ENCODE measurements at regions not wholly inside any gene's neighbourhood (a gene's known extent, or its start where the extent isn't known, plus 50 kb on each side); places are given as distances from the start of the nearest gene placed in this dataset.

GRCh38 chr12:114975640-114976310 is 291.8 kb upstream of the TBX3 start:
- no peaks in the 10 kb centered on the region for H3K36me3 Mint-ChIP-seq (ENCODE audit: insufficient read depth)
- DNase-seq (ENCODE audit: low spot score, unreplicated experiment) = no peak
- H3K4me1 Mint-ChIP-seq (ENCODE audit: low read depth) = no peaks in the 10 kb centered on the region
- H3K4me3 Mint-ChIP-seq (ENCODE audit: low read depth) = no peak overlapping the region
- H3K9me3 Mint-ChIP-seq (ENCODE audit: low read depth) = no peaks in the 10 kb centered on the region
- TF ChIP-seq CTCF (IDR thresholded peaks at IDR 0.05; ENCODE audit: unreplicated experiment) = no peak
- no peak overlapping the region for H3K27ac Mint-ChIP-seq
- peaks cover 21% of the 10 kb centered on the region for H3K27me3 Mint-ChIP-seq

- H3K9me3 Mint-ChIP-seq (ENCODE audit: low read depth) = no peaks in the 10 kb centered on the region
- H3K36me3 Mint-ChIP-seq (ENCODE audit: insufficient read depth) = no peaks in the 10 kb centered on the region
- no peaks in the 10 kb centered on the region for H3K4me1 Mint-ChIP-seq (ENCODE audit: low read depth)
- no peak for DNase-seq (ENCODE audit: low spot score, unreplicated experiment)
- H3K27me3 Mint-ChIP-seq = peaks cover 21% of the 10 kb centered on the region
- H3K4me3 Mint-ChIP-seq (ENCODE audit: low read depth) = no peak overlapping the region
- TF ChIP-seq CTCF (IDR thresholded peaks at IDR 0.05; ENCODE audit: unreplicated experiment) = no peak
- H3K27ac Mint-ChIP-seq = no peak overlapping the region
These were observed 291.1 kb upstream of the TBX3 start for GRCh38 chr12:114974826-114975639.

- peaks cover 18% of the 10 kb centered on the region for H3K27me3 Mint-ChIP-seq
These were observed 290.4 kb upstream of the TBX3 start for GRCh38 chr12:114974333-114974732.

GRCh38 chr12:114968727-114969126 is 284.8 kb upstream of the TBX3 start:
- Mint-ChIP-seq H3K9me3 (ENCODE audit: low read depth) (no peaks in the 10 kb centered on the region), H3K36me3 (ENCODE audit: insufficient read depth) (no peaks in the 10 kb centered on the region), H3K27me3 (peaks cover 4% of the 10 kb centered on the region), H3K27ac (no peak overlapping the region), H3K4me3 (ENCODE audit: low read depth) (no peak overlapping the region), H3K4me1 (ENCODE audit: low read depth) (peaks cover 6% of the 10 kb centered on the region)
- TF ChIP-seq CTCF (IDR thresholded peaks at IDR 0.05; ENCODE audit: unreplicated experiment) = no peak
- no peak for DNase-seq (ENCODE audit: low spot score, unreplicated experiment)

More at GRCh38 chr12:114974333-114974732, 290.4 kb upstream of the TBX3 start:
- Mint-ChIP-seq H3K27ac (no peak overlapping the region), H3K9me3 (ENCODE audit: low read depth) (no peaks in the 10 kb centered on the region), H3K36me3 (ENCODE audit: insufficient read depth) (no peaks in the 10 kb centered on the region), H3K4me1 (ENCODE audit: low read depth) (no peaks in the 10 kb centered on the region), H3K4me3 (ENCODE audit: low read depth) (no peak overlapping the region)
- no peak for TF ChIP-seq CTCF (IDR thresholded peaks at IDR 0.05; ENCODE audit: unreplicated experiment)
- DNase-seq (ENCODE audit: low spot score, unreplicated experiment) = no peak

- H3K4me3 Mint-ChIP-seq (ENCODE audit: low read depth) = no peak overlapping the region
- no peaks in the 10 kb centered on the region for H3K27me3 Mint-ChIP-seq
- no peak for DNase-seq (ENCODE audit: low spot score, unreplicated experiment)
- H3K4me1 Mint-ChIP-seq (ENCODE audit: low read depth) = peaks cover 6% of the 10 kb centered on the region
- no peak for TF ChIP-seq CTCF (IDR thresholded peaks at IDR 0.05; ENCODE audit: unreplicated experiment)
- no peak overlapping the region for H3K27ac Mint-ChIP-seq
- H3K9me3 Mint-ChIP-seq (ENCODE audit: low read depth) = no peaks in the 10 kb centered on the region
- no peaks in the 10 kb centered on the region for H3K36me3 Mint-ChIP-seq (ENCODE audit: insufficient read depth)
These were observed 283.2 kb upstream of the TBX3 start for GRCh38 chr12:114967151-114967550.
